ENCODE measurements at regions not wholly inside any gene's neighbourhood (a gene's known extent, or its start where the extent isn't known, plus 50 kb on each side); places are given as distances from the start of the nearest gene placed in this dataset.

GRCh38 chr15:46735115-46735514, 982.2 kb upstream of the SEMA6D start:
- no peaks in the 10 kb centered on the region for H3K27me3 ChIP-seq
- no peak for TF ChIP-seq CTCF (IDR thresholded peaks at IDR 0.05; ENCODE audit: low read depth, low read length)
- H3K9me3 ChIP-seq (ENCODE audit: low read depth), result no peaks in the 10 kb centered on the region
- no peak for DNase-seq (ENCODE audit: low read depth in 1 of 2, low spot score in 1 of 2)
- H3K4me1 ChIP-seq (ENCODE audit: low read depth), result no peaks in the 10 kb centered on the region
- no peak overlapping the region for H3K4me3 ChIP-seq
- no peak overlapping the region for H3K27ac ChIP-seq
- H3K36me3 ChIP-seq, result no peaks in the 10 kb centered on the region

DNA sequence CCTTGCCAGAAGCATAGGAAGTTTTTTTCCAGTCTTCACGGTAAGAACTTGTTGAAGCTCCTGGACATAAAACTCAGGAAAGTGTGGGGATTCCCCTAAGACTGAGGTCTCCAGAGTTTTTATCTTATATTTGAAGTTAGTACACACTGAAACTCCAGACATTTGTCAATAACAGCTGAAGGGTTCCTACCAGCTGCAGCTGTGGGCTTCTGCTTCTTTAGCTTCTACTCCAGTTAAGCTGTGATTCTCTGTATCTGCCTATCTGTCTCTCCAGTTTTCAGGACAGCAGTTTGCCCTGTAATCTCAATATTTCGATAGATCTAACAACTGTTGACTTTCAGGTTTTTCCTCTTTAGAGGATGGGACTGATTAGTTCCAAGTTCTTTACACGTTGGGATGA, 966.0 kb upstream of the SEMA6D start:
- Histone ChIP-seq H3K27me3 (no peaks in the 10 kb centered on the region), H3K36me3 (no peaks in the 10 kb centered on the region), H3K9me3 (ENCODE audit: low read depth) (no peaks in the 10 kb centered on the region), H3K4me3 (no peak overlapping the region), H3K27ac (no peak overlapping the region), H3K4me1 (ENCODE audit: low read depth) (no peaks in the 10 kb centered on the region)
- TF ChIP-seq CTCF (IDR thresholded peaks at IDR 0.05; ENCODE audit: low read depth, low read length), result no peak
- no peak for DNase-seq (ENCODE audit: low read depth in 1 of 2, low spot score in 1 of 2)

- H3K36me3 ChIP-seq, result no peaks in the 10 kb centered on the region
- TF ChIP-seq CTCF (IDR thresholded peaks at IDR 0.05; ENCODE audit: low read depth, low read length), result no peak
- DNase-seq (ENCODE audit: low read depth in 1 of 2, low spot score in 1 of 2), result no peak
Observed at GRCh38 chr15:46753946-46754345, 963.4 kb upstream of the SEMA6D start.

GRCh38 chr15:46763091-46763490, 954.2 kb upstream of the SEMA6D start:
- no peaks in the 10 kb centered on the region for H3K27me3 ChIP-seq
- no peak overlapping the region for H3K4me3 ChIP-seq
- H3K27ac ChIP-seq, result no peak overlapping the region
- TF ChIP-seq CTCF (IDR thresholded peaks at IDR 0.05; ENCODE audit: low read depth, low read length), result no peak
- no peak for DNase-seq (ENCODE audit: low read depth in 1 of 2, low spot score in 1 of 2)
- no peaks in the 10 kb centered on the region for H3K4me1 ChIP-seq (ENCODE audit: low read depth)
- H3K9me3 ChIP-seq (ENCODE audit: low read depth), result no peaks in the 10 kb centered on the region
- no peaks in the 10 kb centered on the region for H3K36me3 ChIP-seq

More at GRCh38 chr15:46753946-46754345, 963.4 kb upstream of the SEMA6D start:
- H3K4me1 ChIP-seq (ENCODE audit: low read depth), result no peaks in the 10 kb centered on the region
- H3K27ac ChIP-seq, result no peak overlapping the region
- no peaks in the 10 kb centered on the region for H3K27me3 ChIP-seq
- H3K9me3 ChIP-seq (ENCODE audit: low read depth), result no peaks in the 10 kb centered on the region
- no peak overlapping the region for H3K4me3 ChIP-seq

DNA sequence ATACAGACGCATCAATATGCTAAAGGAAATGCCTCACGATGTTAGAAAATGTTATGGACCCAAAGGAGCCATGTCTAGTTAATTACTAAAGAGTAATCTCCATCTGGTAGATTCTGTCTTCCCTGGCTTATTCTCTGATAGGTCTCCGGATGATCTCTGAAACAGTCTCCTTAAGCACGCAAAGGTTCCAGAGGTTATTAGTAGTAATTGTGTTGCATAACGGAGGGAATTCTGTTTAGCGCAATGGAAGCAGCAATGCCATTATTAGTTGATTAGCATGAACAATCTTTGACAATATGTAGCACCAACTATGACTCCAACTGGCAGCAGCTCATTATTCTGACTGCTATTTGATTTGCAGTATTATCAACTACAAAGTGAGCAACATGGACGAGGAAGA, 952.5 kb upstream of the SEMA6D start:
- Histone ChIP-seq H3K4me3 (no peak overlapping the region), H3K9me3 (ENCODE audit: low read depth) (no peaks in the 10 kb centered on the region), H3K27ac (no peak overlapping the region), H3K36me3 (no peaks in the 10 kb centered on the region), H3K27me3 (no peaks in the 10 kb centered on the region), H3K4me1 (ENCODE audit: low read depth) (no peaks in the 10 kb centered on the region)
- DNase-seq (ENCODE audit: low read depth in 1 of 2, low spot score in 1 of 2), result no peak
- no peak for TF ChIP-seq CTCF (IDR thresholded peaks at IDR 0.05; ENCODE audit: low read depth, low read length)

GRCh38 chr15:46766021-46766420, 951.3 kb upstream of the SEMA6D start:
- H3K27ac ChIP-seq, result no peak overlapping the region
- H3K4me3 ChIP-seq, result no peak overlapping the region
- no peaks in the 10 kb centered on the region for H3K4me1 ChIP-seq (ENCODE audit: low read depth)
- no peaks in the 10 kb centered on the region for H3K36me3 ChIP-seq
- DNase-seq (ENCODE audit: low read depth in 1 of 2, low spot score in 1 of 2), result no peak
- H3K9me3 ChIP-seq (ENCODE audit: low read depth), result no peaks in the 10 kb centered on the region
- no peak for TF ChIP-seq CTCF (IDR thresholded peaks at IDR 0.05; ENCODE audit: low read depth, low read length)
- no peaks in the 10 kb centered on the region for H3K27me3 ChIP-seq
